ENCODE measurements at regions not wholly inside any gene's neighbourhood (a gene's known extent, or its start where the extent isn't known, plus 50 kb on each side); places are given as distances from the start of the nearest gene placed in this dataset.

GRCh38 chr9:29741169-29741568 lies 2167.9 kb upstream of the C9orf72 start:
- CTCF ChIA-PET (ENCODE audit: low intra/inter-chr PET ratio, low total read pairs): no interaction called here
- H3K27me3 ChIP-seq (ENCODE audit: control insufficient read depth in 1 of 2, insufficient read depth in 2 of 2, low read length in 2 of 2): no peaks in the 10 kb centered on the region
- no peak overlapping the region for H3K9ac ChIP-seq (ENCODE audit: insufficient read depth, low read depth, low read length)
- no peaks in the 10 kb centered on the region for H3K36me3 ChIP-seq (replicated peaks in 1 of 2; ENCODE audit: control insufficient read depth in 1 of 2, insufficient read depth in 2 of 2, low read length in 2 of 2)
- no peak overlapping the region for H2AFZ ChIP-seq (ENCODE audit: low read length)
- H3K9me3 ChIP-seq (ENCODE audit: low read length): no peaks in the 10 kb centered on the region
- FAIRE-seq: no peak
- TF ChIP-seq MAFF (IDR thresholded peaks at IDR 0.05; ENCODE audit: low read depth, low read length) (peak; percentile 68; the same call in 1 of the 2 replicates), MAFK (conservative IDR thresholded peaks at IDR 0.05 in 1 of 2, IDR thresholded peaks at IDR 0.05 in 1 of 2; ENCODE audit: low read length in 2 of 2) (peak; percentile 52 to 76), ZNF768 (CRISPR knock-in tag; IDR thresholded peaks at IDR 0.05) (no peak)
- intact Hi-C loops (cut with micrococcal nuclease; ENCODE audit: unreplicated experiment): no loop called here
- DNase-seq (ENCODE audit: low spot score): no peak
- no TSS peak for BruUV-seq (replicated peaks)
- no peaks in the 10 kb centered on the region for H3K4me1 ChIP-seq (ENCODE audit: insufficient read depth, low read length)
- H3K4me2 ChIP-seq (ENCODE audit: low read depth, low read length): no peak overlapping the region
- in situ Hi-C loops (cut with HindIII; ENCODE audit: extremely low pct_ligation_motif_present, low pct_unique_long_range_greater_than_20kb): no loop called here
- H3K4me3 ChIP-seq (replicated peaks in 1 of 3; ENCODE audit: insufficient read depth in 1 of 3, low read depth in 2 of 3, low read length in 3 of 3): no peak overlapping the region
- POLR2A ChIA-PET: no interaction called here
- H3K79me2 ChIP-seq (ENCODE audit: insufficient read depth, low read length): no peaks in the 10 kb centered on the region
- ATAC-seq: no peak
- no peak overlapping the region for H3K27ac ChIP-seq (ENCODE audit: extremely low read length, insufficient read depth, low read length)
- no peaks in the 10 kb centered on the region for H4K20me1 ChIP-seq (ENCODE audit: insufficient read depth, low read length)

- Histone ChIP-seq H3K9ac (ENCODE audit: insufficient read depth, low read depth, low read length) (no peak overlapping the region), H3K27ac (ENCODE audit: extremely low read length, insufficient read depth, low read length) (no peak overlapping the region), H2AFZ (ENCODE audit: low read length) (no peak overlapping the region), H3K4me3 (replicated peaks in 1 of 3; ENCODE audit: insufficient read depth in 1 of 3, low read depth in 2 of 3, low read length in 3 of 3) (no peak overlapping the region), H3K79me2 (ENCODE audit: insufficient read depth, low read length) (no peaks in the 10 kb centered on the region), H3K4me1 (ENCODE audit: insufficient read depth, low read length) (no peaks in the 10 kb centered on the region), H3K4me2 (ENCODE audit: low read depth, low read length) (no peak overlapping the region), H4K20me1 (ENCODE audit: insufficient read depth, low read length) (no peaks in the 10 kb centered on the region), H3K36me3 (replicated peaks in 1 of 2; ENCODE audit: control insufficient read depth in 1 of 2, insufficient read depth in 2 of 2, low read length in 2 of 2) (no peaks in the 10 kb centered on the region), H3K27me3 (ENCODE audit: control insufficient read depth in 1 of 2, insufficient read depth in 2 of 2, low read length in 2 of 2) (no peaks in the 10 kb centered on the region), H3K9me3 (ENCODE audit: low read length) (no peaks in the 10 kb centered on the region)
- POLR2A ChIA-PET: no interaction called here
- intact Hi-C loops (cut with micrococcal nuclease; ENCODE audit: unreplicated experiment) (no loop called here), in situ Hi-C loops (cut with HindIII; ENCODE audit: extremely low pct_ligation_motif_present, low pct_unique_long_range_greater_than_20kb) (no loop called here)
- CTCF ChIA-PET (ENCODE audit: low intra/inter-chr PET ratio, low total read pairs): no interaction called here
- WGBS (ENCODE audit: low lambda C conversion rate): 0% methylated on average over 2 of the region's 2 CpGs
- TF ChIP-seq PREB (CRISPR knock-in tag; IDR thresholded peaks at IDR 0.05) (no peak), TCF7 (IDR thresholded peaks at IDR 0.05; ENCODE audit: low read depth) (no peak), SRSF1 (optimal IDR thresholded peaks at IDR 0.05; ENCODE audit: low read depth, low read length) (no peak), CREB1 (IDR thresholded peaks at IDR 0.05) (no peak), CREB1 (CRISPR knock-in tag; IDR thresholded peaks at IDR 0.05) (no peak), ZNF512 (CRISPR knock-in tag; IDR thresholded peaks at IDR 0.05) (no peak), ISL2 (CRISPR knock-in tag; IDR thresholded peaks at IDR 0.05) (no peak), ARHGAP35 (CRISPR knock-in tag; IDR thresholded peaks at IDR 0.05; ENCODE audit: borderline replicate concordance) (no peak)
- TF ChIP-seq, protein P1, sequence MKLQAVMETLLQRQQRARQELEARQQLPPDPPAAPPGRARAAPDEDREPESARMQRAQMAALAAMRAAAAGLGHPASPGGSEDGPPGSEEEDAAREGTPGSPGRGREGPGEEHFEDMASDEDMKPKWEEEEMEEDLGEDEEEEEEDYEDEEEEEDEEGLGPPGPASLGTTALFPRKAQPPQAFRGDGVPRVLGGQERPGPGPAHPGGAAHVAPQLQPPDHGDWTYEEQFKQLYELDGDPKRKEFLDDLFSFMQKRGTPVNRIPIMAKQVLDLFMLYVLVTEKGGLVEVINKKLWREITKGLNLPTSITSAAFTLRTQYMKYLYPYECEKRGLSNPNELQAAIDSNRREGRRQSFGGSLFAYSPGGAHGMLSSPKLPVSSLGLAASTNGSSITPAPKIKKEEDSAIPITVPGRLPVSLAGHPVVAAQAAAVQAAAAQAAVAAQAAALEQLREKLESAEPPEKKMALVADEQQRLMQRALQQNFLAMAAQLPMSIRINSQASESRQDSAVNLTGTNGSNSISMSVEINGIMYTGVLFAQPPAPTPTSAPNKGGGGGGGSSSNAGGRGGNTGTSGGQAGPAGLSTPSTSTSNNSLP (IDR thresholded peaks at IDR 0.05; ENCODE audit: low read depth, low read length): no peak
- no TSS peak for BruUV-seq (replicated peaks)
- DNase-seq (ENCODE audit: low spot score) (no peak), ATAC-seq (no peak), FAIRE-seq (no peak)
Observed at GRCh38 chr9:29750062-29750461, 2176.8 kb upstream of the C9orf72 start.
